OCI-LY7 (cell line): ENCODE measurements at regions not wholly inside any gene's neighbourhood (a gene's known extent, or its start where the extent isn't known, plus 50 kb on each side); places are given as distances from the start of the nearest gene placed in this dataset.

Experiments
- CTCF ChIP-seq: fragments of 200-600 bp; sonication (generic); conservative IDR thresholded peaks from 2 replicates; pipeline ENCODE4 v1.5.1; 2014; ENCODE audit warnings: mild to moderate bottlenecking, antibody characterized with exemption, low read length, moderate library complexity, mixed read lengths
- EZH2phosphoT487 ChIP-seq: fragments of 200-600 bp; sonication (generic); IDR thresholded peaks from 2 replicates; pipeline ENCODE4 v1.6.1; 2018; ENCODE audit warnings: low read depth, borderline replicate concordance, mild to moderate bottlenecking, mixed run types, antibody characterized with exemption, low read length, moderate library complexity, mixed read lengths

- TF ChIP-seq CTCF (no peak), EZH2phosphoT487 (no peak)
These were observed 85.7 kb downstream of the POU3F4 start for GRCh38 chrX:83593634-83594294.
